ENCODE measurements at regions not wholly inside any gene's neighbourhood (a gene's known extent, or its start where the extent isn't known, plus 50 kb on each side); places are given as distances from the start of the nearest gene placed in this dataset.

DNA sequence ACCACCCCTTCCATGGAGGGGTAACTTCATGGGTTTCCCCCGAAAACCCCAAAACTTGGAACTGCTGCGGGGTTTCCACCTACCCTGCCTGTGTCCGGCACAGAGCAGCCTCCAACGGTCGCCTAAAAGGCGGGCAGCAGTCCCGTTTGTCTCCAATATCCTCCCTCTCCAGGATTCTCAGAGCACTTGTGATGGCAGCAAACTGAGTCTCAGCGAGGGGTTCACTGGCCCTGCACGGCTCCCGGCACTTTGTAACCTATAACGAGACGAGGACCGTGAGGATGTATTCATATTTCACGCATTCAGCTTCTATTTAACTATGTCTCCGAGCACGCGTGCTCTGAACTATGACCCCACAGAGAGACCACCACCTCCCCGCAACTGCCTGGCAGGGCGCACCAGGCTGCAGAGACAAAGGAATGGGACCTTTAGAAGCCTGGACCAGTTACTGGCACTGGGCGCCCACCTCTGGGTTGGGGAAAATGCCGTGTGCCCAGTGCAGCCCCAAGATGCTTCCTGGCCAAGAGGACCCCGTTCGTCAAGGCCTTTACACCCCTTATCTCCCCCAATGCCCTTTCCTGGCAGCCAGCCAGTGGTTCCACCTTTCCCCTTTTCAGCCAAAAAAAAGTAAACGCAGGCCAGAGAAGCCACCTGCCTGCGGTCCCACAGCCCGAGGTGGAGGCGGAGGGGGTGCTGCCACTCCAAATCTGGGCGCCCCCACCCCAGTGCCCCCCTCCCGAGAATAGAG lies 173.1 kb upstream of the RTL1 start:
- H3K4me2 ChIP-seq (ENCODE audit: unreplicated experiment) = no peak overlapping the region
- H2AFZ ChIP-seq = no peak overlapping the region
- no peaks in the 10 kb centered on the region for H3K9me2 ChIP-seq (ENCODE audit: insufficient read depth)
- in situ Hi-C loops (cut with MboI) = no loop called here
- WGBS, 2 experiments (ENCODE audit: low coverage in 1 of 2, low lambda C conversion rate in 2 of 2, missing lambda C conversion rate in 2 of 2) = 54 to 56% methylated on average over 25 to 29 of the region's 29 CpGs
- H4K20me1 ChIP-seq (ENCODE audit: insufficient read depth) = no peaks in the 10 kb centered on the region
- no peak overlapping the region for H3K9ac ChIP-seq
- peaks cover 34% of the 10 kb centered on the region for H3K27me3 ChIP-seq (replicated peaks; ENCODE audit: insufficient read depth)
- H3K9me3 ChIP-seq (ENCODE audit: low read depth) = no peaks in the 10 kb centered on the region
- no peaks in the 10 kb centered on the region for H3F3A ChIP-seq (ENCODE audit: insufficient read depth)
- no peaks in the 10 kb centered on the region for H3K79me2 ChIP-seq (ENCODE audit: insufficient read depth)
- peaks cover 20% of the 10 kb centered on the region for H3K4me1 ChIP-seq (ENCODE audit: insufficient read depth)
- H3K36me3 ChIP-seq (ENCODE audit: low read depth) = no peaks in the 10 kb centered on the region
- TF ChIP-seq EZH2 (IDR thresholded peaks at IDR 0.05; ENCODE audit: insufficient read depth, poor library complexity, severe bottlenecking) (no peak), EZH2phosphoT487 (IDR thresholded peaks at IDR 0.05; ENCODE audit: insufficient read depth, low read depth) (no peak)
- peak overlapping the region; percentile 56; the same call in 1 of the 2 replicates for H3K4me3 ChIP-seq
- no peak for DNase-seq
- H3K27ac ChIP-seq = no peak overlapping the region

- no peaks in the 10 kb centered on the region for H3K36me3 ChIP-seq (ENCODE audit: low read depth)
- no peak overlapping the region for H3K27ac ChIP-seq
- WGBS, 2 experiments (ENCODE audit: low coverage in 1 of 2, low lambda C conversion rate in 2 of 2, missing lambda C conversion rate in 2 of 2) = 10 to 11% methylated on average over 30 to 37 of the region's 38 CpGs
- TF ChIP-seq EZH2 (IDR thresholded peaks at IDR 0.05; ENCODE audit: insufficient read depth, poor library complexity, severe bottlenecking) = no peak
- no peak for TF ChIP-seq EZH2phosphoT487 (IDR thresholded peaks at IDR 0.05; ENCODE audit: insufficient read depth, low read depth)
- H3K9me2 ChIP-seq (ENCODE audit: insufficient read depth) = no peaks in the 10 kb centered on the region
- H3F3A ChIP-seq (ENCODE audit: insufficient read depth) = no peaks in the 10 kb centered on the region
- H3K4me3 ChIP-seq = peak overlapping the region; percentile 56
- H3K27me3 ChIP-seq (replicated peaks; ENCODE audit: insufficient read depth) = peaks cover 40% of the 10 kb centered on the region
- peaks cover 19% of the 10 kb centered on the region for H3K4me1 ChIP-seq (ENCODE audit: insufficient read depth)
- peak overlapping the region; percentile 59 for H3K4me2 ChIP-seq (ENCODE audit: unreplicated experiment)
- no peaks in the 10 kb centered on the region for H4K20me1 ChIP-seq (ENCODE audit: insufficient read depth)
- H3K9ac ChIP-seq = no peak overlapping the region
- H3K9me3 ChIP-seq (ENCODE audit: low read depth) = no peaks in the 10 kb centered on the region
- DNase-seq = peak; percentile 67
- in situ Hi-C loops (cut with MboI) = no loop called here
- H3K79me2 ChIP-seq (ENCODE audit: insufficient read depth) = no peaks in the 10 kb centered on the region
- H2AFZ ChIP-seq = peak overlapping the region; percentile 37
Measured at GRCh38 chr14:101077481-101078074, 174.1 kb upstream of the RTL1 start.

DNA sequence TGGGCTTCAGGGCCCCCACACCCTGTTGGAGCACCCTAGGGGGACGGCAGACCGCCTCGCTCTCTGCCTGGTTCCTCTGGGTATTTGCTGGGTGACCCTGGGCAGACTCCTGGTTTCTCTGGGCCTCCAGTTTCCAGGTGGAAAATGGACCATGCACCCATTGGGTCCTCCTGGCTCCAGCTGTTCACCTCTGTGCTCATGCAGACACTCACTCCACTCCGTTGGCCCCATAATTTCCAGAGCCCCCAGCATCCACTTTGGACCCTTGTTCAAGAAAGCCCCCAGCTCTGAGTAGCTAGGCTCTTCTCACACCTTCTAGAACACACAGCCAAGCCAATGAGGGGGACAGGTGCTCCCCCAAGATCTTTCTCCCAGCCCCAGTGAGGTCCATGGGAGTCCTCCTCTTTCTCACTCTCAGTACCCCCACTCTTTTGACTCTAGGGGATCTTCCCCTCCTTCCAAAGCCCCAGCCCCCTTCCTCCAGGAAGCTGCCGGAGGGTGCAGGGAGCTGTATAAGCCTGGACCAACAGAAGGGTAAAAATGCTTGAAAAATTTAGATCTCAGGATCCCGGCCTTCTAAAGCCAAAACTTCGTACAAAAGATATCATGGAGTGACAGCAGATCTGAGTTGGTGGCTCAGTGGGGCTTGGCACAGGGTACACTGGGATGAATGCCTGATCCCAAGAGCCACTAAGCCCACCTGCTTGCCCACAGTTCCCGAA lies 174.8 kb upstream of the RTL1 start:
- H3K27ac ChIP-seq = no peak overlapping the region
- TF ChIP-seq EZH2 (IDR thresholded peaks at IDR 0.05; ENCODE audit: insufficient read depth, poor library complexity, severe bottlenecking) (no peak), EZH2phosphoT487 (IDR thresholded peaks at IDR 0.05; ENCODE audit: insufficient read depth, low read depth) (no peak)
- in situ Hi-C loops (cut with MboI) = no loop called here
- H3F3A ChIP-seq (ENCODE audit: insufficient read depth) = no peaks in the 10 kb centered on the region
- H3K36me3 ChIP-seq (ENCODE audit: low read depth) = no peaks in the 10 kb centered on the region
- 76 to 87% methylated on average over 8 of the region's 8 CpGs for WGBS, 2 experiments (ENCODE audit: low coverage in 1 of 2, low lambda C conversion rate in 2 of 2, missing lambda C conversion rate in 2 of 2)
- no peak for DNase-seq
- no peak overlapping the region for H3K4me3 ChIP-seq
- H3K4me1 ChIP-seq (ENCODE audit: insufficient read depth) = peaks cover 14% of the 10 kb centered on the region
- peaks cover 40% of the 10 kb centered on the region for H3K27me3 ChIP-seq (replicated peaks; ENCODE audit: insufficient read depth)
- no peaks in the 10 kb centered on the region for H3K9me3 ChIP-seq (ENCODE audit: low read depth)
- no peak overlapping the region for H3K4me2 ChIP-seq (ENCODE audit: unreplicated experiment)
- H3K9me2 ChIP-seq (ENCODE audit: insufficient read depth) = no peaks in the 10 kb centered on the region
- no peak overlapping the region for H3K9ac ChIP-seq
- H4K20me1 ChIP-seq (ENCODE audit: insufficient read depth) = no peaks in the 10 kb centered on the region
- H3K79me2 ChIP-seq (ENCODE audit: insufficient read depth) = no peaks in the 10 kb centered on the region
- no peak overlapping the region for H2AFZ ChIP-seq

- in situ Hi-C loops (cut with MboI) = no loop called here
- H3K79me2 ChIP-seq (ENCODE audit: insufficient read depth) = no peaks in the 10 kb centered on the region
- H3K9me2 ChIP-seq (ENCODE audit: insufficient read depth) = no peaks in the 10 kb centered on the region
- H3K4me3 ChIP-seq = no peak overlapping the region
- H3K4me1 ChIP-seq (ENCODE audit: insufficient read depth) = peaks cover 9% of the 10 kb centered on the region
- peaks cover 40% of the 10 kb centered on the region for H3K27me3 ChIP-seq (replicated peaks; ENCODE audit: insufficient read depth)
- no peak overlapping the region for H2AFZ ChIP-seq
- H3K9ac ChIP-seq = no peak overlapping the region
- TF ChIP-seq EZH2phosphoT487 (IDR thresholded peaks at IDR 0.05; ENCODE audit: insufficient read depth, low read depth) = no peak
- no peak for TF ChIP-seq EZH2 (IDR thresholded peaks at IDR 0.05; ENCODE audit: insufficient read depth, poor library complexity, severe bottlenecking)
- no peaks in the 10 kb centered on the region for H3K36me3 ChIP-seq (ENCODE audit: low read depth)
- H3K4me2 ChIP-seq (ENCODE audit: unreplicated experiment) = no peak overlapping the region
- 93 to 98% methylated on average over 9 of the region's 9 CpGs for WGBS, 2 experiments (ENCODE audit: low coverage in 1 of 2, low lambda C conversion rate in 2 of 2, missing lambda C conversion rate in 2 of 2)
- no peaks in the 10 kb centered on the region for H4K20me1 ChIP-seq (ENCODE audit: insufficient read depth)
- H3K27ac ChIP-seq = no peak overlapping the region
- no peaks in the 10 kb centered on the region for H3F3A ChIP-seq (ENCODE audit: insufficient read depth)
- no peaks in the 10 kb centered on the region for H3K9me3 ChIP-seq (ENCODE audit: low read depth)
- DNase-seq = no peak
Measured at GRCh38 chr14:101078892-101079221, 175.3 kb upstream of the RTL1 start.
